ENCODE measurements at regions not wholly inside any gene's neighbourhood (a gene's known extent, or its start where the extent isn't known, plus 50 kb on each side); places are given as distances from the start of the nearest gene placed in this dataset.

DNA sequence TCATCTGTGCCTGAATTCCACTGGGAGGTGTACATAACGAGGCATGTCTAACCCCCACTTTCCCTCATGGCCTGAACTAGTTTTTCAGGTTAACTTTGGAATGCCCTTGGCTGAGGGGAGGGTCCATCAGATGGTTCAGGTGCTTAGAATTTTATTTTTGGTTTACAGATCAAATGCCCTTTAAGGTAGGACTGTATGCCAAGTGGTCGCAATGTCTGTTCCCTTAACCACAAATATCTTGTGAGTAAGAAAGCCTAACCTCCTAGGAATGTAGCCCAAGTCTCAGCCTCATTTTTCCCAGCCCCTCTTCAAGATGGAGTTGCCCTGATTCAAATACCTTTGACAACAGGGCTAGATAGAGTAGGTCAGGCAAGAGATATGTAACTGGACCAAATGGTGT, 78.4 kb downstream of the RNASET2 start:
- no peak overlapping the region for H3K4me2 ChIP-seq (ENCODE audit: insufficient read depth, low read length)
- H3K4me3 ChIP-seq (replicated peaks in 1 of 3; ENCODE audit: insufficient read depth in 1 of 3, low read depth in 1 of 3, low read length in 3 of 3): no peak overlapping the region
- no peaks in the 10 kb centered on the region for H3K79me2 ChIP-seq (ENCODE audit: control insufficient read depth, insufficient read depth, low read length)
- dilution Hi-C loops (cut with MboI; ENCODE audit: extremely low pct_ligation_motif_present, low sequenced_read_pairs): no loop called here
- no peaks in the 10 kb centered on the region for H3K9me1 ChIP-seq (replicated peaks; ENCODE audit: control insufficient read depth, extremely low read depth, insufficient read depth, low read length)
- POLR2A ChIA-PET: no interaction called here
- no peaks in the 10 kb centered on the region for H3K9me3 ChIP-seq (replicated peaks; ENCODE audit: control insufficient read depth, insufficient read depth, low read length)
- no peak for DNase-seq (ENCODE audit: low read depth, low spot score)
- intact Hi-C loops (cut with micrococcal nuclease): no loop called here
- no peak overlapping the region for H3K27ac ChIP-seq (ENCODE audit: insufficient read depth, low read depth, low read length)
- H3K4me1 ChIP-seq (ENCODE audit: control insufficient read depth, extremely low read depth, insufficient read depth, low read length): no peaks in the 10 kb centered on the region
- no peaks in the 10 kb centered on the region for H4K20me1 ChIP-seq (replicated peaks; ENCODE audit: control insufficient read depth, extremely low read depth, insufficient read depth, low read length)
- no peak overlapping the region for H2AFZ ChIP-seq (ENCODE audit: low read depth, low read length)
- CTCF ChIA-PET: no interaction called here
- no peaks in the 10 kb centered on the region for H3K36me3 ChIP-seq (ENCODE audit: control insufficient read depth in 2 of 2, extremely low read depth in 1 of 2, insufficient read depth in 2 of 2, low read length in 2 of 2)
- no peaks in the 10 kb centered on the region for H3K27me3 ChIP-seq (ENCODE audit: control insufficient read depth in 2 of 2, insufficient read depth in 2 of 2, low read length in 2 of 2)
- BruUV-seq (replicated peaks): no TSS peak
- H3K9ac ChIP-seq (replicated peaks; ENCODE audit: extremely low read depth, insufficient read depth, low read length): no peak overlapping the region
- TF ChIP-seq POLR2AphosphoS5 (IDR thresholded peaks at IDR 0.05; ENCODE audit: insufficient read depth, low read depth, low read length): no peak
- no peak for FAIRE-seq

- ChIA-PET CTCF (no interaction called here), POLR2A (no interaction called here)
- H3K79me2 ChIP-seq (ENCODE audit: control insufficient read depth, insufficient read depth, low read length): no peaks in the 10 kb centered on the region
- H3K4me1 ChIP-seq (ENCODE audit: control insufficient read depth, extremely low read depth, insufficient read depth, low read length): no peaks in the 10 kb centered on the region
- H4K20me1 ChIP-seq (replicated peaks; ENCODE audit: control insufficient read depth, extremely low read depth, insufficient read depth, low read length): no peaks in the 10 kb centered on the region
- peak; percentile 4 for TF ChIP-seq JUN (IDR thresholded peaks at IDR 0.05; ENCODE audit: borderline replicate concordance, insufficient read depth, insufficient read length, low read depth)
- no peak for TF ChIP-seq EZH2 (IDR thresholded peaks at IDR 0.05; ENCODE audit: borderline replicate concordance, low read depth, low read length, severe bottlenecking)
- H3K9me3 ChIP-seq (replicated peaks; ENCODE audit: control insufficient read depth, insufficient read depth, low read length): no peaks in the 10 kb centered on the region
- H3K27me3 ChIP-seq (ENCODE audit: control insufficient read depth in 2 of 2, insufficient read depth in 2 of 2, low read length in 2 of 2): no peaks in the 10 kb centered on the region
- dilution Hi-C loops (cut with MboI; ENCODE audit: extremely low pct_ligation_motif_present, low sequenced_read_pairs): no loop called here
- BruUV-seq (replicated peaks): no TSS peak
- no peak overlapping the region for H3K4me2 ChIP-seq (ENCODE audit: insufficient read depth, low read length)
- no peak overlapping the region for H3K4me3 ChIP-seq (replicated peaks in 1 of 3; ENCODE audit: insufficient read depth in 1 of 3, low read depth in 1 of 3, low read length in 3 of 3)
- no peak overlapping the region for H3K9ac ChIP-seq (replicated peaks; ENCODE audit: extremely low read depth, insufficient read depth, low read length)
- no peak overlapping the region for H2AFZ ChIP-seq (ENCODE audit: low read depth, low read length)
- H3K36me3 ChIP-seq (ENCODE audit: control insufficient read depth in 2 of 2, extremely low read depth in 1 of 2, insufficient read depth in 2 of 2, low read length in 2 of 2): no peaks in the 10 kb centered on the region
- no peaks in the 10 kb centered on the region for H3K9me1 ChIP-seq (replicated peaks; ENCODE audit: control insufficient read depth, extremely low read depth, insufficient read depth, low read length)
- FAIRE-seq (no peak), DNase-seq (ENCODE audit: low read depth, low spot score) (no peak)
- intact Hi-C loops (cut with micrococcal nuclease): no loop called here
- H3K27ac ChIP-seq (ENCODE audit: insufficient read depth, low read depth, low read length): no peak overlapping the region
These were observed 79.0 kb downstream of the RNASET2 start for GRCh38 chr6:166877349-166877748.

All from endothelial cell of umbilical vein (primary cell).